Endodermal cell (in vitro differentiated cells): ENCODE measurements at regions not wholly inside any gene's neighbourhood (a gene's known extent, or its start where the extent isn't known, plus 50 kb on each side); places are given as distances from the start of the nearest gene placed in this dataset.

ENCODE experiments used
- DNase-seq: peaks from one replicate; pipeline ENCODE4 v3.0.0-alpha.2; 2017
- H3K27ac ChIP-seq: 2 replicates; pipeline ENCODE4 v1.5.1; 2013; ENCODE audit warnings: mild to moderate bottlenecking, low read depth, low read length, moderate library complexity
- H3K27me3 ChIP-seq: 2 replicates; pipeline ENCODE4 v1.6.1; 2013; ENCODE audit warnings: mild to moderate bottlenecking, low read length, moderate library complexity; ENCODE audit not compliant: insufficient read depth, control insufficient read depth, poor library complexity, severe bottlenecking
- H3K36me3 ChIP-seq: 2 replicates; pipeline ENCODE4 v1.7.0; 2013; ENCODE audit warnings: mild to moderate bottlenecking, low read length, moderate library complexity; ENCODE audit not compliant: control insufficient read depth, insufficient read depth
- H3K4me1 ChIP-seq: one replicate; pipeline ENCODE4 v1.7.0; 2013; ENCODE audit warnings: low read length; ENCODE audit not compliant: control insufficient read depth, insufficient read depth
- H3K4me3 ChIP-seq: 2 replicates; pipeline ENCODE4 v1.5.1; 2013; ENCODE audit warnings: mild to moderate bottlenecking, low read length, moderate library complexity
- H3K9ac ChIP-seq: 2 replicates; pipeline ENCODE4 v1.6.1; 2013; ENCODE audit warnings: mild to moderate bottlenecking, low read length, moderate library complexity; ENCODE audit not compliant: poor library complexity, severe bottlenecking; ENCODE audit errors: extremely low read depth
- H3K9me3 ChIP-seq: 2 replicates; pipeline ENCODE4 v1.6.1; 2013; ENCODE audit warnings: mild to moderate bottlenecking, low read length, moderate library complexity; ENCODE audit not compliant: control insufficient read depth
- H3K27ac Mint-ChIP-seq: 2 replicates; pipeline ENCODE4 v1.8.0; 2020; ENCODE audit warnings: mixed read lengths
- H3K27me3 Mint-ChIP-seq: 2 replicates; pipeline ENCODE4 v1.8.0; 2021; ENCODE audit warnings: mild to moderate bottlenecking, mixed read lengths; ENCODE audit not compliant: insufficient read depth
- H3K36me3 Mint-ChIP-seq: 2 replicates; pipeline ENCODE4 v1.8.0; 2020; ENCODE audit warnings: low read depth, mixed read lengths
- H3K4me1 Mint-ChIP-seq: 2 replicates; pipeline ENCODE4 v1.8.0; 2020; ENCODE audit warnings: mixed read lengths
- H3K4me3 Mint-ChIP-seq: 2 replicates; pipeline ENCODE4 v1.8.0; 2020; ENCODE audit warnings: mild to moderate bottlenecking, moderate library complexity, mixed read lengths
- H3K9me3 Mint-ChIP-seq: 2 replicates; pipeline ENCODE4 v1.8.0; 2020; ENCODE audit warnings: mild to moderate bottlenecking, mixed read lengths
- CTCF ChIP-seq: fragments of 200-600 bp; sonication (generic); conservative IDR thresholded peaks from 2 replicates; pipeline ENCODE4 v1.5.0; 2021; ENCODE audit warnings: antibody characterized with exemption, mild to moderate bottlenecking
- WGBS, 2 experiments: methylation state at CpG; one replicate each; pipeline versions ENCODE4 v1.1.5 to v1.1.7; 2013; ENCODE audit warnings: missing lambda C conversion rate in 2 of 2, mixed read lengths in 1 of 2; ENCODE audit not compliant: insufficient coverage in 1 of 2, insufficient read length in 1 of 2; 5-methylcytosine and 5-hydroxymethylcytosine counted together

DNA sequence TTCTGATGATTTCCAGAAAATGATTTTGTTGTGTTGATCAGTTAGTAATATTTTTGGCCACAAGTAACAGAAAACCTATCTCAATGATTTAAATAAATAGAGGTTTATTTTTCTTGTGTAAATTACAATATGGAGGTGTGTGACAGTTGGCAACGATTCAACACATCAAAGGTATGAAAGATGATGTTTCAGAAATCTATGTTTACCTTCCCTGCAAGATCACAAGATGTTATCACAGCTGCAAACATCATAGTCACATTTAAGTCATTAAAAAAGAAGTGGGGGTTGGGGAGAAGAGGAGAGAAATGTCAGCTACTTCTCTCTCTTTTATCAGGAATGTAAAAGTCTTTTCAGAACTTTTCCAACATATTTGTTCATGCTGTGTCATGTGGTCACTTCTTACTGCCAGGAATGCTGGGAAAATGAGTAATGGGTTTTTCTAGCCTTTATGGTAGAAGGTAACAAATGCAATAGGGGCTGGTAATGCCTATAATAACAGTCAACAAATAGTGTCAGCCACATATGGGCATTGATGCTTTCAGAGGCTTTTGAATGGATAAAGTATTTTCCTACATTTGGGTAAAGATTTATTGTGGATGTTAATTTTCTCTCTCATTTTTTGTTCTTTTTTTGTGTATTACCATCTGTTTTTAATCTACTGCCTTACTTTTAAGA lies 742.7 kb downstream of the TLE1 start:
- Mint-ChIP-seq H3K9me3 (no peaks in the 10 kb centered on the region), H3K36me3 (no peaks in the 10 kb centered on the region), H3K27me3 (no peaks in the 10 kb centered on the region), H3K4me1 (peaks cover 35% of the 10 kb centered on the region), H3K4me3 (no peak overlapping the region), H3K27ac (no peak overlapping the region)
- TF ChIP-seq CTCF: no peak
- Histone ChIP-seq H3K4me1 (peaks cover 5% of the 10 kb centered on the region), H3K27ac (no peak overlapping the region), H3K27me3 (no peaks in the 10 kb centered on the region), H3K9ac (no peak overlapping the region), H3K4me3 (no peak overlapping the region), H3K9me3 (no peaks in the 10 kb centered on the region), H3K36me3 (no peaks in the 10 kb centered on the region)
- WGBS, 2 experiments: 90% methylated on average over 1 of the region's 1 CpG; no CpG with 5 or more reads in 1 of the 2 experiments
- no peak for DNase-seq

GRCh38 chr9:80945436-80945835 lies 743.9 kb downstream of the TLE1 start:
- H3K4me3 Mint-ChIP-seq: no peak overlapping the region
- no peak for TF ChIP-seq CTCF
- no peaks in the 10 kb centered on the region for H3K9me3 Mint-ChIP-seq
- 77 to 83% methylated on average over 2 of the region's 2 CpGs for WGBS, 2 experiments
- H3K36me3 Mint-ChIP-seq: no peaks in the 10 kb centered on the region
- H3K27me3 Mint-ChIP-seq: no peaks in the 10 kb centered on the region
- Histone ChIP-seq H3K36me3 (no peaks in the 10 kb centered on the region), H3K9ac (no peak overlapping the region), H3K4me1 (peaks cover 5% of the 10 kb centered on the region), H3K27me3 (no peaks in the 10 kb centered on the region), H3K9me3 (no peaks in the 10 kb centered on the region), H3K4me3 (no peak overlapping the region), H3K27ac (no peak overlapping the region)
- H3K27ac Mint-ChIP-seq: no peak overlapping the region
- peaks cover 35% of the 10 kb centered on the region for H3K4me1 Mint-ChIP-seq
- DNase-seq: no peak

- H3K9ac ChIP-seq: no peak overlapping the region
- H3K9me3 Mint-ChIP-seq: no peaks in the 10 kb centered on the region
- no peak overlapping the region for H3K4me3 ChIP-seq
- WGBS, 2 experiments: 88% methylated on average over 1 of the region's 1 CpG; no CpG with 5 or more reads in 1 of the 2 experiments
- H3K4me1 Mint-ChIP-seq: peaks cover 3% of the 10 kb centered on the region
- no peaks in the 10 kb centered on the region for H3K4me1 ChIP-seq
- H3K36me3 ChIP-seq: no peaks in the 10 kb centered on the region
- no peak for TF ChIP-seq CTCF
- no peaks in the 10 kb centered on the region for H3K9me3 ChIP-seq
- H3K27me3 Mint-ChIP-seq: no peaks in the 10 kb centered on the region
- H3K27me3 ChIP-seq: no peaks in the 10 kb centered on the region
- DNase-seq: no peak
- no peaks in the 10 kb centered on the region for H3K36me3 Mint-ChIP-seq
- no peak overlapping the region for H3K4me3 Mint-ChIP-seq
- H3K27ac Mint-ChIP-seq: no peak overlapping the region
- H3K27ac ChIP-seq: no peak overlapping the region
Observed at GRCh38 chr9:80937645-80938044, 751.7 kb downstream of the TLE1 start.
